ENCODE measurements at regions not wholly inside any gene's neighbourhood (a gene's known extent, or its start where the extent isn't known, plus 50 kb on each side); places are given as distances from the start of the nearest gene placed in this dataset.
"Not testable (repeated sequence)": the region's sequence is repeated elsewhere in the genome, so short reads cannot be mapped to it uniquely, and the experiment has no call there.

DNA sequence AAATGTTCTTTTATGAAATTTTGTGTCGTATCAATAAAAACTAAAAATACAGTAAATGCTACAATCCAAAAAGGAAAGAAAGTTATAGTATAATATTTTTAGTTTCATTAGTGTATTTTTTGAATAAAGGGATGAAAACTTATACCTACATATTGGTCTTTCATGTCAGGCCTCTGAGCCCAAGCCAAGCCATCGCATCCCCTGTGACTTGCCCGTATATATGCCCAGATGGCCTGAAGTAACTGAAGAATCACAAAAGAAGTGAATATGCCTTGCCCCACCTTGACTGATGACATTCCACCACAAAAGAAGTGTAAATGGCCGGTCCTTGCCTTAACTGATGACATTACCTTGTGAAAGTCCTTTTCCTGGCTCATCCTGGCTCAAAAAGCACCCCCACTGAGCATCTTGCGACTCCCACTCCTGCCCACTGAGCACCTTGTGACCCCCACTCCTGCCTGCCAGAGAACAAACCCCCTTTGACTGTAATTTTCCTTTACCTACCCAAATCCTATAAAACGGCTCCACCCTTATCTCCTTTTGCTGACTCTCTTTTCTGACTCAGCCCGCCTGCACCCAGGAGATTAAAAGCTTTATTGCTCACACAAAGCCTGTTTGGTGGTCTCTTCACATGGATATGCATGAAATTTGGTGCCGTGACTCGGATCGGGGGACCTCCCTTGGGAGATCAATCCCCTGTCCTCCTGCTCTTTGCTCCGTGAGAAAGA lies 108.2 kb upstream of the PELI1 start:
- H3K9me3 Mint-ChIP-seq; H3K4me3 Mint-ChIP-seq; H3K36me3 Mint-ChIP-seq (ENCODE audit: low read depth); H3K27me3 Mint-ChIP-seq; H3K4me1 Mint-ChIP-seq (ENCODE audit: low read depth); H3K27ac Mint-ChIP-seq: not testable (repeated sequence)

DNA sequence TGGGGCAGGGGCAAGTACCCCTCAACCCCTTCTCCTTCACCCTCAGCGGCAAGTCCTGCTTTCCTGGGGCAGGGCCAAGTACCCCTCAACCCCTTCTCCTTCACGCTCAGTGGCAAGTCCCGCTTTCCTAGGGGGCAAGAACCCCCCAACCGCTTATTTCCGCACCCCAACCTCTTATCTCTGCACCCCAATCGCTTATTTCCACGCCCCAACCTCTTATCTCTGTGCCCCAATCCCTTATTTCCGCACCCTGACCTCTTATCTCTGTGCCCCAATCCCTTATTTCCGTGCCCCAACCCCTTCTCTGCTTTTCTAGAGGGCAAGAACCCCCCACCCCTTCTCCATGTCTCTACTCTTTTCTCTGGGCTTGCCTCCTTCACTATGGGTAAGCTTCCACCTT lies 109.2 kb upstream of the PELI1 start:
- H3K9me3 Mint-ChIP-seq; H3K4me1 Mint-ChIP-seq (ENCODE audit: low read depth); H3K4me3 Mint-ChIP-seq; H3K27me3 Mint-ChIP-seq; H3K36me3 Mint-ChIP-seq (ENCODE audit: low read depth); H3K27ac Mint-ChIP-seq: not testable (repeated sequence)

DNA sequence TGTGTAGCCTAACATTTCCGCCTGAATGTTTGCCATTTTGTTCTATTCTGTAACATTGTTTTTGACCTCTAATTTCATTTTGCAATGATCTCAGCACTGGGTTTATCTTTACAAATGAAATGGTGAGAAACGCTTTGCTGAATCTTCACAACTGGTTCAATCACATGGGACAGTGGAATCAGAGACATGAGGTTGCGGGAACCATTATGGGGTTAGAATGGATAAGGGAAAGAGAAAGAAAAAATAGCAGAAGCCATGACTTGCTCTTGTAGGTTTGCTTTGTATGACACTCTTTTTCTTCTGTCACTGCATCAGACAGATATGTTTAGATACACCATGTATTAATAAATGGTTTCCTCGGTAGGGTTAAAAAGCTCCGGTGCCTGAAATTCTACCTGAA lies 114.3 kb upstream of the PELI1 start:
- Mint-ChIP-seq H3K4me1 (ENCODE audit: low read depth) (peaks cover 9% of the 10 kb centered on the region), H3K36me3 (ENCODE audit: low read depth) (no peaks in the 10 kb centered on the region), H3K27me3 (no peaks in the 10 kb centered on the region), H3K4me3 (no peak overlapping the region), H3K9me3 (no peaks in the 10 kb centered on the region), H3K27ac (no peak overlapping the region)

DNA sequence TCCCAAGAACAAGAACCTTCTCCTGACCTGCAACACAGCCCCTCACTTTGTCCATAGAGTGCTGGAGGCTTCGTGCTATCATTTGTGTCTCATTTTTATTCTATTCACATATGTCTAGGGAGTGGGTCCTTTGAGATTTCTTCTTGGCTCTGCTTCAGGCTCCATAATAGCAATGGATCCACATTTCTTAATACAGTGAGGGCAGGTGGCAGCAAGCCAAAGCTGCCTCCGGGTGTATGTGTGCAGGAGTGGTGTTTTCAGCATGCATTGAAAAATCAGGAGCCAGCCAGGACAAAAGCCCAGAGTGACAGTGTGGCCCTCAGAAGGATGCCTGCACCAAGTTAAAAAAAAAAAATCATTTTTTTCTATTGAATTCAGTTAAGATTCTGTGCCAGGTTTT lies 115.1 kb upstream of the PELI1 start:
- Mint-ChIP-seq H3K27me3 (no peaks in the 10 kb centered on the region), H3K27ac (no peak overlapping the region), H3K36me3 (ENCODE audit: low read depth) (no peaks in the 10 kb centered on the region), H3K4me3 (no peak overlapping the region), H3K9me3 (no peaks in the 10 kb centered on the region), H3K4me1 (ENCODE audit: low read depth) (peaks cover 9% of the 10 kb centered on the region)

DNA sequence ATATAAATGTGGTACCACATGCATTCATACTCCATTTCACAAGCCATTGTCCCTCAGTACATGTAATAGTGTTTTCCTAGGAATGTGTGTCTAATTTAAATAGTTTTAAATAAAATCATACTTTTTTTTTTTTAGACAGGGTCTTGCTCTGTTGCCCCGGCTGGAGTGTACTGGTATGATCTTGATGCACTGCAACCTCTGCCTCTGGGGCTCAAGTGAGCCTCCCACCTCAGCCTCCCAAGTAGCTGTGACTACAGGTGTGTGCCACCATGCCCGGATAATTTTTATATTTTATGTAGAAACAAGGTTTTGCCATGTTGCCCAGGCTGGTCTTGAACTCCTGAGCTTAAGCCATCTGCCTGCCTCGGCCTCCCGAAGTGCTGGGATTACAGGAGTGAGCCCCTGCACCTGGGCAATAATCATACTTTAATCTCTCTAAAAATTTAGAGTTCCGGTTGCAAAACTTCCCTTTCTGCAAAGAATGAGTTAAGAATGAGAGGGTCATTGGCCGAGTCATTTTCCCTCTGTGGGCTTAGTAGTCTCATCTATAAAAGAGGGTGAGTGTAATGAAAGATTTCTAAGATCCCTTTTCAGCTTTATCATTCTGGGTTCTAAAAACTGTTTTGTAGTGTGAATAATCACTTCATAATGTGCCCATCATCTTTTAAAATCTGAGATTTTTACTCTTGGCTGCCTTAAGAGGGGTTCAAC lies 116.0 kb upstream of the PELI1 start:
- Mint-ChIP-seq H3K36me3 (ENCODE audit: low read depth) (no peaks in the 10 kb centered on the region), H3K4me1 (ENCODE audit: low read depth) (peaks cover 9% of the 10 kb centered on the region), H3K27ac (peak overlapping the region; percentile 64), H3K27me3 (no peaks in the 10 kb centered on the region), H3K9me3 (no peaks in the 10 kb centered on the region), H3K4me3 (peak overlapping the region; percentile 30)

DNA sequence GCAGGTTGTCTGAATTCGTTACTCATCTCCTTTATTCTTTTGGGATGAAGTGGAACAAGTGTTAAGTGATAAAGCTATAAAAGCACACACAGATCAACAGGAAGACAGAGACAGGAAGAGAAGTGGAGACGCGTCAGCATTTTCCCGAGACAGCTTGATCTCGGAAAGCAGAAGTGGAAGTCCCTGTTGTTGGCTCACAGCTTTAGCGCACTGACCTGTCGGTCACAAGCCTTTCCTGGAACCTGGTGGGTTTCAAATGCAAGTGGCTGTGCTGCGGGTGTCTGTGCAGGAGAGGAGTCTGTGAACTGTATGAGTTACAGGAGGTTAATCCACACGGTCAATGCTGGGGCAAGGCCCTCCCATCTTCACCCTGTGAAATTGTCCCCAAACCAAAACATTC lies 116.6 kb upstream of the PELI1 start:
- peak overlapping the region; percentile 30 for H3K4me3 Mint-ChIP-seq

DNA sequence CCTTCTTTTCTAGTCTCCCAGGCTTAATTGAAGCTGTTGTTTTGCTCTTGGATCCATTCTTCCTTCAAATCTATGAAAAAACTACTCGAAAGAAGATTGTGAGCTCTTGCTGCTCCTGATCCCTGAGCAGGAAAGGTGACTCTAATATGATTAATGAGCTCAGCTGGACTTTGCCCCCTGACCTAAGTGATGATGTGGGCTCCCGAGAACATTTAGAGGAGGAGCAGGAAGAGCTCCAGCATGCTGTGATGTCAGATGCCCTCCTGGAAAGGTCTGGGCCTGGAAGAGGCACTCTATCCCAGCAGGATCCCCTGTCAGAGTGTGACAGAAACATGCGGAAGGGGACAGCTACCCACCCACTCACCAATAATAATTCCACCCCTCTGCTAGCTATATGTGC lies 117.9 kb upstream of the PELI1 start:
- no peaks in the 10 kb centered on the region for H3K27me3 Mint-ChIP-seq
- no peak overlapping the region for H3K27ac Mint-ChIP-seq
- H3K9me3 Mint-ChIP-seq, result no peaks in the 10 kb centered on the region
- peaks cover 9% of the 10 kb centered on the region for H3K4me1 Mint-ChIP-seq (ENCODE audit: low read depth)
- no peak overlapping the region for H3K4me3 Mint-ChIP-seq
- H3K36me3 Mint-ChIP-seq (ENCODE audit: low read depth), result no peaks in the 10 kb centered on the region

More for the DNA sequence above, 116.6 kb upstream of the PELI1 start:
- Mint-ChIP-seq H3K4me1 (ENCODE audit: low read depth) (peaks cover 9% of the 10 kb centered on the region), H3K27me3 (no peaks in the 10 kb centered on the region), H3K36me3 (ENCODE audit: low read depth) (no peaks in the 10 kb centered on the region), H3K27ac (peak overlapping the region; percentile 64), H3K9me3 (no peaks in the 10 kb centered on the region)

DNA sequence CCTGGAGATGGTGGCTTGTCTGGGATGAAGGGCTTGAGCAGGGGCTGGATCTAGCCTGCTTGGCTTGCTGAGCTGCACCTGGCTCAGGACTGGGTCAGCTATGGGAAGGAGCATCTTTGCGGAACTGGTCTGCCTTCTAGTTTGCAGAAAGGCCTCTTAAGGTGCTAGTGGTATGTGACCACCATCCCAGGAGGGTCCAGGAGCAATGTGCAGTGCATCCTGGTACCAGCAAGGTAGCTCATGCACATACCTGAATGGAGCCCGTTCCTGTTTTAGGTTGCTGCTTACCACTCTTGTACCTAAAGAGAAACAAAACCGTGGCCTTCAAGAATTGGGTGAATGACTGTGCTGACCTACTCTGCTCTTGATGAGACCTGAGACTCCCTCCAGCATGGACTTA lies 118.6 kb upstream of the PELI1 start:
- no peak overlapping the region for H3K4me3 Mint-ChIP-seq
- no peak overlapping the region for H3K27ac Mint-ChIP-seq
- peaks cover 9% of the 10 kb centered on the region for H3K4me1 Mint-ChIP-seq (ENCODE audit: low read depth)
- H3K36me3 Mint-ChIP-seq (ENCODE audit: low read depth), result no peaks in the 10 kb centered on the region
- no peaks in the 10 kb centered on the region for H3K27me3 Mint-ChIP-seq
- no peaks in the 10 kb centered on the region for H3K9me3 Mint-ChIP-seq

DNA sequence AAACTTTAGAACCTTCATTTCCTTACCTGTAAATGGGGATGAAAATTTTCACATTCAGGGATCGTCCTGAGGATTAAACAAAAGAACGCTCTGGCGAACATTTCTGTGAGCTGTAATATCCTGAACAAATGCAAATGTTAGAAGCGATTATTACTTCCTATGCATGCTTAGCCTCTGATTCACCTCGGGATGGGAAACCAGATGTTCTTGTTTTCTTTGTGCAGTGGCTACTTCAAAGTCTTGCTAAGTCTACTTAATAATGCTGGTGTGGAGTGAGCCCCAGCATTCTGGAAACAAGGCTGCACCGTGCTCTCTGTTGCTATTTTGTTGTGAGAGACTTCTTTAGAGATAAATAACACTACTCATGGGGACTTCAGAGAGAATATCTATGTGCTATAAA lies 119.1 kb upstream of the PELI1 start:
- Mint-ChIP-seq H3K27ac (no peak overlapping the region), H3K4me3 (no peak overlapping the region), H3K36me3 (ENCODE audit: low read depth) (no peaks in the 10 kb centered on the region), H3K9me3 (no peaks in the 10 kb centered on the region), H3K4me1 (ENCODE audit: low read depth) (peaks cover 9% of the 10 kb centered on the region), H3K27me3 (no peaks in the 10 kb centered on the region)

DNA sequence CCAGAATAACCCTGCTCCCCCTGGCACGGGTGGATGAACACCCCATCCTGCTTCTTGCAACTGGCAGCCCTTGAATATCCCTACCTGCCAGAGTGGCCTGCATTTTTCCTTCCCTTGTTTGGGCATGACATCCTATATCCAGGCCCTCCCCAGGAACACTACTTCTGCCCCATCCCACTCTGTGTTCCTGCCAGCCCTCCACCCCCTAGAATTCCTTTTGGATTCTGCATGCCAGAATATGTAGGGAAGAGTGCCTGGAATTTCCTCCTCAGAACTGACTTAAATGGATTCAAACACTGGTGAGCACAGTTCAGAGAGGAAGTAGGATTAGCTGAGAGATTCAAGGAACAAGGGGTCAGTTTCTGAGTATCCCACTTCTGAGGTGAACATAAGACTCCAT lies 123.5 kb upstream of the PELI1 start:
- no peaks in the 10 kb centered on the region for H3K36me3 Mint-ChIP-seq (ENCODE audit: low read depth)
- no peak overlapping the region for H3K27ac Mint-ChIP-seq
- H3K27me3 Mint-ChIP-seq, result no peaks in the 10 kb centered on the region
- H3K4me3 Mint-ChIP-seq, result no peak overlapping the region
- no peaks in the 10 kb centered on the region for H3K4me1 Mint-ChIP-seq (ENCODE audit: low read depth)
- H3K9me3 Mint-ChIP-seq, result peaks cover 6% of the 10 kb centered on the region

DNA sequence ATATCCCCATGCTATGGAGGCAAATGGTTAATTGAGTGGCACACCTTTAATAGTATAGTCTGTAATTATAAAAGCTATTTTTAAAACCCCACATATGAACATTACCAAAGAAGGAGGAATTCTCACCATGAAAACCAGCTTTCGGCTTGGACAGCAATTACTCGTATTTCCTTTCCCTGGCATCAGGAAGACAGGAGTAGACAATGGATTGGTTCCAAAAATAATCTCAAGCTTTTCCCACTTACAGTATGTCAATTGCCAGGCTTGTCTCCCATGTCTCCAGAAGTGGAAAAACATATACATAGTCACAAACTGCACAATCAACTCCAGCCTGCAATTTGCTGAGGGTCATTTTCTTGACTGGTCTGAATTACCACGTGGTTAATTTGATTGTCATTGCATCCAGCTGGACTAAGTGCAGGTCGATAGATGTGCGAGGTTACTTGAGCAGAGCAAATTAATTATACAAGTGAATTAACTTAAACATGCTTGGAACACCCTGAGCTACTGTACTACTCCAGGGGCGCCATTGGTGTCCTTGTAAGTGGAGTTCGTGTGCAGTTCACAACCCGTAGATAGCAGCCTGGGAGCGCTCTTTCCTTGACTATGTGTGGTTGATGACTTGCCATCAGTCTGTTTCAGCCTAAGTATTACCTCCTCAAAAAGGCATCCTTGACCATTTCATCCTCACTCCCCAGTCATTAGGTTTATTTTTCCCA lies 124.3 kb upstream of the PELI1 start:
- H3K27ac Mint-ChIP-seq, result no peak overlapping the region
- peaks cover 6% of the 10 kb centered on the region for H3K9me3 Mint-ChIP-seq
- no peaks in the 10 kb centered on the region for H3K36me3 Mint-ChIP-seq (ENCODE audit: low read depth)
- no peak overlapping the region for H3K4me3 Mint-ChIP-seq
- H3K4me1 Mint-ChIP-seq (ENCODE audit: low read depth), result peaks cover 7% of the 10 kb centered on the region
- H3K27me3 Mint-ChIP-seq, result no peaks in the 10 kb centered on the region

DNA sequence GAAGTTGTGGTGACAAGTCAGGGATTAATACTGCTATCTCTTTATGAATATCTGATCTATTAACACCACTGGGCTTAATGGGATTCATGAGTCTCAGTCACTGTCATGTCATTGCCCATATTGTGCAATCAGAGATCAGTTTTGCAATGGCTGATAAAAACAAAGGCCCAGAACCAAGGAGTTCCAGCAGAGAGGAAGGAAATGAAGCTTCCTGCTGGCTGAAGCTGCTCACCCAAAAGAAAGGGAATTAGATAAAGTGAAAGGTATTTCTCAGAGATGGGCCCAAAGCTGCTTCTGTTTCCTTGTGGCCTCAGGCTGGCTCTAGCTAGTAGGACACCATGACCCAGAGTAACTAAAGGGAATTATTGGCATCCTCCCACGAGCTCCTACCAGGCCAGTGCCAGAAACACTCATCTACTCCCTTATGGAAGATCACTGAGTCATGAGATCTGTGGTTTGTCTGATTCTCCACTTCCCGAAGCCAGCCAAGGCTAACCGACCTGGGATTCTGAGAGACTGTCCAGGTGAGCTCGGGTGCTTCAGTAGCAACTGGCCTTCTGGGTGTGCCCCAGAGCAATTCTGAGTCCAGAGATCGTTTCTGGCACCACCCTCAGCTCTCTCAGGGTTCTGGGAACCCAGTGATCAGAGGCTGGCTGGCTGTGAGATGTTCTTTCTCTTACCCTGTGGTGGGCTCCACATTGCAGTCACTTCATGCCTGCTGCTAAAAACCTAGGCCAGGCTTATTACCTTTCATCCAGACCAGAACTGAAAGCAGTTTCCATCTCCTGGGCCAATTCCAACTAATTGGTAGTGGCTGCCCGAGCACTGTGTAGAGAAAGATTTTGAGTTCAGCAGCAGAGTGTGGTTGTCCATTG lies 129.5 kb upstream of the PELI1 start:
- no peak overlapping the region for H3K4me3 Mint-ChIP-seq
- H3K9me3 Mint-ChIP-seq, result peaks cover 6% of the 10 kb centered on the region
- H3K4me1 Mint-ChIP-seq (ENCODE audit: low read depth), result peaks cover 32% of the 10 kb centered on the region
- H3K27me3 Mint-ChIP-seq, result no peaks in the 10 kb centered on the region
- no peak overlapping the region for H3K27ac Mint-ChIP-seq
- no peaks in the 10 kb centered on the region for H3K36me3 Mint-ChIP-seq (ENCODE audit: low read depth)

DNA sequence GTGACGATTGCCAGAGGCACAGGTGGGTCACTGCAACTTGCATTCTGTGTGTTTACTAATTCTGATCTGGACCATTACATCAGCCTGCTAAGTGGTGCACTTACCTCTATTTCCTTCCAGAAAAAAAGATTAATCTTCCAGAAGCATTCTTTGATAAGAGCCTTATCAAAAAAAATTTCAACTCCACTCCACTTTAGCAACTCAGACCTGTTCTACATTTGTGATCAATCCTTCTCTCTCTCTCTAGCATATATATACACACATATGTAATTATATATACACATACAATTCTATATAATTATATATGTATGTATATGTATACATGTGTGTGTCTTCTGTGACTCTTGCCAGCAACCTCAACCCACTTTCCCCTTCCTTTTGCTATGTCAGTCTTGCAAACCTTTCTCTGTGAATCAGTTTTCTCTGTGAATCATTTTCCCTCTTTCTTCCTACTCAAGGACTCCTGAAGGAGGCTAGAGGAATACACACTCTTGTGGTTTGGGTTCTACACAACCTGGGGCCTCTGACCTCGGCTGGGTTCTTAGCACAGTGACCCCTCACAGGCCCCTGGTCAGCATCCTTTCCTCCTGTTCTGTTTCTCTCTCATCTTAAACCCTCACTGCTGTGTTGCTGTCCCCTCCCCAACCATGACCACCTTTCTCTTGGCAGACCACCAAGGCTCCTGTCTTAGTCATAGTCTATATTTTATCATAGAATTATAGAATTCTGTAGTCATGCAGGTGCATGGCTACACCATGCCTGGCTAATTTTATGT lies 130.4 kb upstream of the PELI1 start:
- Mint-ChIP-seq H3K36me3 (ENCODE audit: low read depth) (no peaks in the 10 kb centered on the region), H3K27me3 (no peaks in the 10 kb centered on the region), H3K27ac (no peak overlapping the region), H3K4me3 (no peak overlapping the region), H3K9me3 (peaks cover 6% of the 10 kb centered on the region), H3K4me1 (ENCODE audit: low read depth) (peaks cover 32% of the 10 kb centered on the region)

DNA sequence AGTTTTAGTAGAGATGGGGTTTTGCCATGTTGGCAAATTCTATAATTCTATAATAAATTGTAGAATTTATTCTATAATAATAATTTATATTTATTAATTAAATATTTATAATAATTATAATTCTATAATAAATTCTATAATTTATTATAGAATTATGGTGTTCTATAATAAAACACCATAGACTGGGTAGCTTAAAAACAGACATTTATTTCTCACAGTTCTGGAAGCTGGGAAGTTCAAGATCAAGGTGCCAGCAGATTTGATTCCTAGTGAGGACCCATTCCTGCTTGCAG lies 130.9 kb upstream of the PELI1 start:
- Mint-ChIP-seq H3K27ac (no peak overlapping the region), H3K27me3 (no peaks in the 10 kb centered on the region), H3K4me3 (no peak overlapping the region), H3K36me3 (ENCODE audit: low read depth) (no peaks in the 10 kb centered on the region), H3K4me1 (ENCODE audit: low read depth) (peaks cover 32% of the 10 kb centered on the region), H3K9me3 (peaks cover 6% of the 10 kb centered on the region)
